Gastroesophageal sphincter (tissue), 4 donors: ENCODE measurements at regions not wholly inside any gene's neighbourhood (a gene's known extent, or its start where the extent isn't known, plus 50 kb on each side); places are given as distances from the start of the nearest gene placed in this dataset.

ENCODE experiments used
- ATAC-seq: fragments of 150-250 bp; one replicate; pipeline ENCODE4 v1.9.1; 2016; ENCODE audit warnings: mild to moderate bottlenecking, moderate library complexity
- H3K27ac ChIP-seq, 4 donors: fragments of 200-600 bp; sonication (generic) in 3 of 4; 1 replicate in 3 of 4; 2 replicates in 1 of 4; pipeline ENCODE4 v1.5.1; 2016 to 2019
- H3K27me3 ChIP-seq: fragments of 200-600 bp; sonication (generic); one replicate; pipeline ENCODE4 v1.5.1; 2019
- H3K36me3 ChIP-seq, 2 donors: fragments of 200-600 bp; sonication (generic); one replicate each; pipeline ENCODE4 v1.5.1; 2019; ENCODE audit warnings: control low read depth in 1 of 2
- H3K4me1 ChIP-seq, 3 donors: fragments of 200-600 bp; sonication (generic); 1 replicate in 2 of 3; 2 replicates in 1 of 3; pipeline ENCODE4 v1.5.1; 2016 to 2019; ENCODE audit warnings: control low read depth in 2 of 3
- H3K4me3 ChIP-seq, 2 donors: fragments of 200-600 bp; sonication (generic); one replicate each; pipeline ENCODE4 v1.5.1; 2019; ENCODE audit warnings: mild to moderate bottlenecking in 1 of 2, moderate library complexity in 1 of 2
- H3K9me3 ChIP-seq, 3 donors: fragments of 200-600 bp; sonication (generic); one replicate each; pipeline ENCODE4 v1.5.1; 2017 to 2019; ENCODE audit warnings: control low read depth in 2 of 3
- EP300 ChIP-seq: sonication (generic); formaldehyde crosslinking; IDR thresholded peaks from one replicate; pipeline ENCODE4 v1.6.1; 2017; ENCODE audit warnings: antibody characterized with exemption, mild to moderate bottlenecking
- POLR2A ChIP-seq, 2 donors: fragments of 450-650 bp; IDR thresholded peaks; one replicate each; pipeline ENCODE4 v1.6.1; 2017; ENCODE audit warnings: antibody characterized with exemption in 2 of 2, mild to moderate bottlenecking in 2 of 2, moderate library complexity in 1 of 2
- POLR2AphosphoS5 ChIP-seq: sonication (generic); formaldehyde crosslinking; IDR thresholded peaks from one replicate; pipeline ENCODE4 v1.6.1; 2017; ENCODE audit warnings: antibody characterized with exemption
- WGBS, 2 donors: methylation state at CpG; one replicate each; pipeline ENCODE4 v1.1.5; 2018; ENCODE audit warnings: low coverage in 1 of 2; 5-methylcytosine and 5-hydroxymethylcytosine counted together
- TF ChIP-seq, protein P1 (sequence below), 4 experiments: fragments of 200-600 bp in 2 of 4; fragments of 450-650 bp in 2 of 4; sonication (generic) in 1 of 4; IDR thresholded peaks; one replicate each; pipeline ENCODE4 v1.5.1; 2017 to 2019; ENCODE audit warnings: antibody characterized with exemption in 4 of 4, mild to moderate bottlenecking in 2 of 4, moderate library complexity in 2 of 4

DNA sequence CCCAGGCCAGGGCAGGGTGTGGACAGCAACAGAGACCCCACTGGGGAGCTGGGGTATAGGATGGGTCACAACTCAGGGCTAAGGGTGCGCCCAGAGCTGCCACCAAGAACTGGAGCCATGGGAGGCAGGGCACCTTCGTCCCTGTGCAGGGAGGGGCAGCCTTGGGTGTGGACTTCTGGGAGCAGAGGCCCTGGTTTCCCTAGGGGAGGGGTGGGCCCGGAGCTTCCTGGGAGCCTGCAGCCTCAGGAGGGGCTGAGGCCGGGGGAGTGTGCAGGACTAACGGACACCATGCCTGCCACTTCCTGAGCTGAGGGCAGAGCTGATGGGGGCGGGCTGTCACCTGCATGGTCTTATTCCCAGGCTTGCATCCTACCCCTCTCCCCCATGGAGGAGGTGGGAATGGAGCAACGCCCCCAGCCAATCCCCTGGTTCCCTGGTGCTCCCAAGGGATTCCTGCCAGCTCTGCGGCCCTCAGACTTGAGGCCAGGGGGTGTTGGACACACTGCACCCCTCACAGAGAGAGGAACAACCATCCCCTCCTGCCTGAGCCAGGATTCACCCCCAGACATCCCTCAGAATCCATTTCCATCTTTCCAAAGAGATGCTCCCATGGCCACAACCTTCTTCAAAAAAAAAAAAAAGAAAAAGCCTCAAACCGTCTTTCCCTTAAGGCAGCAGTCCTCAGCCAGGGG lies 225.7 kb downstream of the CTTN start:
- no peak for ATAC-seq
- no peaks in the 10 kb centered on the region for H3K36me3 ChIP-seq
- H3K4me1 ChIP-seq = peaks cover 0 to 10% (median 0%) of the 10 kb centered on the region in 3 donors
- H3K27me3 ChIP-seq = peaks cover 10% of the 10 kb centered on the region
- no peak overlapping the region for H3K27ac ChIP-seq
- 40 to 63% methylated on average over 1 of the region's 9 CpGs for WGBS, 2 donors
- H3K4me3 ChIP-seq = no peak overlapping the region
- TF ChIP-seq POLR2AphosphoS5 (no peak), EP300 (no peak), POLR2A (IDR thresholded peaks at IDR 0.05) (no peak)
- peaks cover 0 to 6% (median 0%) of the 10 kb centered on the region in 3 donors for H3K9me3 ChIP-seq

DNA sequence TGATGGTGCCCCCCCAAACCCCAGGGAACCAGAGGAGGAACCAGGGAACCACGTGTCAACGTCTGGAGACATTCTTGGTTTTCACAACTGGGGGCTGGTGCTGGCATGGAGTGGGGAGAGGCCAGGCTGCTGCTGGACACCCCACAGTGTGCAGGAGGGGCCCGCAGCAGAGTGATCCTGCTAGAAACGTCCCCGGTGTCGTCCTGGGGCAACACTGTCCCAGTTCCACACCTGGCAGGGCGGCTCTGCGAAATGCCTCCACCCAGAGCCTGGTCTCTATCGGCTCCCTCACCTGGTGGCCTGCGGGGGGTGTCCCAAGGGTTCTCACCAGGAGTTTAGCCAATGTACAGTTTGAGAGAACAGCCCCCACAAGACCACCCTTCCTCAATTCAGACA lies 226.3 kb downstream of the CTTN start:
- Histone ChIP-seq H3K9me3 (peaks cover 0 to 6% (median 0%) of the 10 kb centered on the region in 3 donors), H3K4me1 (peaks cover 0 to 16% (median 0%) of the 10 kb centered on the region in 3 donors), H3K4me3 (no peak overlapping the region), H3K36me3 (no peaks in the 10 kb centered on the region), H3K27me3 (peaks cover 11% of the 10 kb centered on the region), H3K27ac (no peak overlapping the region)
- no peak for ATAC-seq
- TF ChIP-seq EP300 = no peak
- no peak for TF ChIP-seq POLR2AphosphoS5
- TF ChIP-seq POLR2A (IDR thresholded peaks at IDR 0.05) = no peak
- TF ChIP-seq, protein P1, sequence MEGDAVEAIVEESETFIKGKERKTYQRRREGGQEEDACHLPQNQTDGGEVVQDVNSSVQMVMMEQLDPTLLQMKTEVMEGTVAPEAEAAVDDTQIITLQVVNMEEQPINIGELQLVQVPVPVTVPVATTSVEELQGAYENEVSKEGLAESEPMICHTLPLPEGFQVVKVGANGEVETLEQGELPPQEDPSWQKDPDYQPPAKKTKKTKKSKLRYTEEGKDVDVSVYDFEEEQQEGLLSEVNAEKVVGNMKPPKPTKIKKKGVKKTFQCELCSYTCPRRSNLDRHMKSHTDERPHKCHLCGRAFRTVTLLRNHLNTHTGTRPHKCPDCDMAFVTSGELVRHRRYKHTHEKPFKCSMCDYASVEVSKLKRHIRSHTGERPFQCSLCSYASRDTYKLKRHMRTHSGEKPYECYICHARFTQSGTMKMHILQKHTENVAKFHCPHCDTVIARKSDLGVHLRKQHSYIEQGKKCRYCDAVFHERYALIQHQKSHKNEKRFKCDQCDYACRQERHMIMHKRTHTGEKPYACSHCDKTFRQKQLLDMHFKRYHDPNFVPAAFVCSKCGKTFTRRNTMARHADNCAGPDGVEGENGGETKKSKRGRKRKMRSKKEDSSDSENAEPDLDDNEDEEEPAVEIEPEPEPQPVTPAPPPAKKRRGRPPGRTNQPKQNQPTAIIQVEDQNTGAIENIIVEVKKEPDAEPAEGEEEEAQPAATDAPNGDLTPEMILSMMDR (IDR thresholded peaks at IDR 0.05) = no peak
- WGBS, 2 donors = 61% methylated on average over 7 of the region's 10 CpGs; no CpG with 5 or more reads in 1 of the 2 donors

DNA sequence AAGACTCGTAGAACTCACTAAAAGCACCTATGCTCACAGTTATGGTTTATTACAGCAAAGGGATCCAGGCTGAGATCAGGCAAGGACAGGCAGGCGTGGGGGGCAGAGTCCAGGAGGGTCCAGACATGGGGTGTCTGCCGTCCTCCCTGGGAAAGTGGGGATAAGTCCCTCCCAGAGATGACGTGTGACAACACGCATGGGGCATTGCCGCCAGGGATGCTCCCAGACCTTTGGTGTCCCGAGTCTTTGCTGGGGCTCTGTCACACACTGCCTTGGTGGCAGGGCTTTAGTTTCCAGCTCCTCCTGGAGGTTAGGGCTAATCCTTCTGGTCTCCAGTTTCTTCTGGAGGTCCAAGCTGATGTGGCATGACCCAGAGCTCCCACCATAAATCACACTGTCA lies 226.7 kb downstream of the CTTN start:
- Histone ChIP-seq H3K4me3 (no peak overlapping the region), H3K27ac (no peak overlapping the region), H3K36me3 (no peaks in the 10 kb centered on the region), H3K27me3 (peaks cover 11% of the 10 kb centered on the region), H3K9me3 (peaks cover 0 to 6% (median 0%) of the 10 kb centered on the region in 3 donors), H3K4me1 (peaks cover 0 to 16% (median 0%) of the 10 kb centered on the region in 3 donors)
- ATAC-seq = no peak
- no peak for TF ChIP-seq EP300
- no peak for TF ChIP-seq POLR2AphosphoS5
- TF ChIP-seq, protein P1 (IDR thresholded peaks at IDR 0.05) = no peak
- no peak for TF ChIP-seq POLR2A (IDR thresholded peaks at IDR 0.05)
- WGBS, 2 donors = 80% methylated on average over 1 of the region's 7 CpGs; no CpG with 5 or more reads in 1 of the 2 donors

DNA sequence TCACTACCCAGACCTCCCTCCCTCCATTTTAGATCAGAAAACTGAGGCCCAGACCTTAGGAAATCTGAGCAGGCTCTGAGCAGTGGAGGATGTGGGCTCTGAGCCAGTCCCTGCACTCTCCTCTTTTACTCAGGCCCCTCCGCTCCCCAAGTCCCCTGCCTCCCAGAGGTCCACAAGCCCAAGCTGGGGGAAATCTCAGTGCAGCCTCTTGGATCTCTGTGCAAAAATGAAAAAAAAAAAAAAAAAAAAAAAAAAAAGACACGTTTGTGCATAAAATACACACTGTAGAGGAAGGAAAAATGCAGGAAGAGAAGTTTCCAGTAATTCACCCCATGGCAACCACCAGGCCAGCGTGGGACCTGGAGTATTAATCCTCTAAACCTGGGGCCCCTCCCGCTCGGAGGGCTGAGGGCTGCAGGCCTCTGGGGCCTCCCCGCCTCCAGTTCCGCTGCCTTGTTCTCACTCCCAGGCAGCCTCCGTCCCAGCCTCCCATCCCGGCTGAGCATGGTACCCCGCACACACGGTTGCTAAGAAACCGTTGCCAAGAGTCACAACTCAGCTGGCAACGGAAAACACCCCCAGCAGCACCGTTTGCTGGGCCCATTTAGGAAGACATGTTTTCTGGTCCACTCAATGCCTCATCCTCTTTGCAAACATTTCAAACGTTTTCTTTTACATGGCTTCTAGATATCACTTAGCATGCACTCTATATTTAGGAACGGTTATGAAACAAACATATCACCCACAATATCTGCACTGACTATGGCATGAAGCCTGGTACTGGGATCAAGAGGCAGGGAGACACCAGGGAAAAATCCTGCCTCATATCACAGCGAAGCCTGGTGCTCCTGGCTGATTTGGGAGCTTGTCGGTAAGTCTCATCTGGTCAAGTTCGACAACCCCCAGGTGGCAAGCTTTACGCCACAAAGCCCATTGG lies 227.5 kb downstream of the CTTN start:
- ATAC-seq = no peak
- peaks cover 11% of the 10 kb centered on the region for H3K27me3 ChIP-seq
- TF ChIP-seq EP300 = no peak
- TF ChIP-seq, protein P1 (IDR thresholded peaks at IDR 0.05) = no peak
- no peak for TF ChIP-seq POLR2A (IDR thresholded peaks at IDR 0.05)
- no peak for TF ChIP-seq POLR2AphosphoS5
- no peak overlapping the region for H3K4me3 ChIP-seq
- H3K9me3 ChIP-seq = peaks cover 0 to 4% (median 0%) of the 10 kb centered on the region in 3 donors
- peaks cover 0 to 16% (median 0%) of the 10 kb centered on the region in 3 donors for H3K4me1 ChIP-seq
- H3K36me3 ChIP-seq = no peaks in the 10 kb centered on the region
- 43 to 53% methylated on average over 5 to 7 of the region's 20 CpGs for WGBS, 2 donors
- no peak overlapping the region for H3K27ac ChIP-seq

DNA sequence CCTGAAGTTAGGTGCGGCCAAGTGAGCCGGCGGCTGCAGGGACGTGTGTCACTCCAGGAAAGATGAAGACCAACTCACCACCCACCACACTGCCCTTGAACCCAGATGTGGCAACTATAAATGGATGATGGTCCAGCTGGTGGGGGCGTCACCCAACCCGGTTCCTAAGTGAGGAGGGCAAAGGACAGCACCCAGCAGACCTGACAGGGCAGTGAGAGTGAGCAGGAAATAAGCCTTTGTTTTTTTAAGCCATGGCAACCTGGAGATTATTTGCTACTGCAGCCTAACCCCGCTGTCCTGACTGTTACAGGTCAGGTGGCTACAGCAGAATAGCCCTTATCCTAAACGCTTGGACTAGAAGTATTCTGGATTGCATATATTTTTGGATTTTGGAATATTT lies 228.9 kb downstream of the CTTN start:
- Histone ChIP-seq H3K27ac (no peak overlapping the region), H3K36me3 (no peaks in the 10 kb centered on the region), H3K27me3 (peaks cover 11% of the 10 kb centered on the region), H3K4me3 (no peak overlapping the region), H3K4me1 (peaks cover 0 to 16% (median 0%) of the 10 kb centered on the region in 3 donors), H3K9me3 (no peaks in the 10 kb centered on the region)
- no peak for TF ChIP-seq POLR2AphosphoS5
- TF ChIP-seq, protein P1 (IDR thresholded peaks at IDR 0.05) = no peak
- no peak for TF ChIP-seq EP300
- TF ChIP-seq POLR2A (IDR thresholded peaks at IDR 0.05) = no peak
- no peak for ATAC-seq
- 63 to 73% methylated on average over 1 to 2 of the region's 8 CpGs for WGBS, 2 donors
